HG03039 (cell line): ENCODE measurements at regions not wholly inside any gene's neighbourhood (a gene's known extent, or its start where the extent isn't known, plus 50 kb on each side); places are given as distances from the start of the nearest gene placed in this dataset.
"Not testable (repeated sequence)": the region's sequence is repeated elsewhere in the genome, so short reads cannot be mapped to it uniquely, and the experiment has no call there.

Experiments used
- ATAC-seq: cut with Tn5 transposase; IDR thresholded peaks from one replicate; pipeline ENCODE4 v1.9.1; 2021; ENCODE audit warnings: mild to moderate bottlenecking, moderate library complexity; ENCODE audit not compliant: unreplicated experiment

DNA sequence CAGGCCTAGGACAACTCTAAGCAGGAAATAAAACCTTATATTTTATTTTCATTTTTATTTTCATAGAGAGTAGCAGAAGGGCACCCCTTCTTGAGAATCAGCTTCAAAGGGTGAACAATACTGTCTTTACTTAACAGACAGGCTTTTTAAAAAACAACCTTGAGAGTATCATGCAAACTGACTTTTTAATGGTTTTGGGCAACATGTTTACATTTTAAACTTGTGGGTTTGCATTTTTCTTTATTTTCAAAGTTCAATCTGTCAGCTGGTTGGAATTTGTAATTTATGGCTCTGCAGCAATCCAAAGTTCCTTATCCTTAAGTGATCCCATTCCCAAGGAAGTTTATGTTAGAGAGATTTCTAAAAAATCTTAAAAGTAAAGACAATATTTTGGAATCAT, 392.3 kb upstream of the ADAMTS5 start:
- ATAC-seq: no peak

- ATAC-seq: no peak
These were observed 386.0 kb upstream of the ADAMTS5 start for GRCh38 chr21:27352885-27353284.

GRCh38 chr21:27346041-27346448, 379.2 kb upstream of the ADAMTS5 start:
- ATAC-seq: no peak

DNA sequence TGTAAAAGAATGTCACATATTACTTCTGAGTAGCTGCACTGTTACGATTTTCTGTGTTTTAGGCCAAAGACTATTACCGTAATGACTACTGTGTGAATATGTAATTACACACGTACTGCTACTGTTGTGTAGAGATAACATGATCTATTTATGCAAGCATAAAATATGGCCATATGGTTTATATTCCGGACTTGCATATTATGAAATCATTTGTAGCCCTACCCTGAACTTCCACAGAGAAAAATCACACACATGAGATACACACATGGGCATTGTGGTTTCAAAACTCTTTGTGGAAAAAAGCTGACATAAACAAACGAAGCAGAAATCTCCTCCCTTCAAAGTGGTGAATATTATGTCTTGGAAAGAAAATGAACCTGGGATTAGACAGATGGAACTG, 373.0 kb upstream of the ADAMTS5 start:
- no peak for ATAC-seq

GRCh38 chr21:27338007-27338406, 371.1 kb upstream of the ADAMTS5 start:
- ATAC-seq: not testable (repeated sequence)

GRCh38 chr21:27333096-27333495, 366.2 kb upstream of the ADAMTS5 start:
- no peak for ATAC-seq

- ATAC-seq: no peak
These were observed 362.5 kb upstream of the ADAMTS5 start for GRCh38 chr21:27329255-27329851.

DNA sequence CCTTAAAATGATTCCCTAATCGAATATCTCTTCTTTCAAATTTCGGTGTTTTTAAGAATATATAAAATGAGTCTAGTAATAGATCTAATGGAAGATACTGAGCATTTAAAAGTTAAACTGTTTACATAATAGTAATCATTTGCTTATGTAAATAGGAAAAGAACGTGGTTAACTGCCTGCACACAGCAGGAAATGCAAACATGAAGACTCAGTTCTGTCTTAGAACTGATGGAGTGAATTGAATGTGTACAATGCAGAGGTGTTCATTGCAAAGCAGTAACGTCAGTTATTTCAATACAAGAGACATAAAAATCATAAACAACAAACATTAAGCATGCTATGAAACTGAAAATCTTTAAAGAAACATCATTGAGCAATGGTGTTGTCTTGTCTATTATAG, 359.4 kb upstream of the ADAMTS5 start:
- ATAC-seq: no peak

GRCh38 chr21:27323331-27323730, 356.4 kb upstream of the ADAMTS5 start:
- no peak for ATAC-seq

- no peak for ATAC-seq
These were observed 354.9 kb upstream of the ADAMTS5 start for GRCh38 chr21:27321791-27322190.

DNA sequence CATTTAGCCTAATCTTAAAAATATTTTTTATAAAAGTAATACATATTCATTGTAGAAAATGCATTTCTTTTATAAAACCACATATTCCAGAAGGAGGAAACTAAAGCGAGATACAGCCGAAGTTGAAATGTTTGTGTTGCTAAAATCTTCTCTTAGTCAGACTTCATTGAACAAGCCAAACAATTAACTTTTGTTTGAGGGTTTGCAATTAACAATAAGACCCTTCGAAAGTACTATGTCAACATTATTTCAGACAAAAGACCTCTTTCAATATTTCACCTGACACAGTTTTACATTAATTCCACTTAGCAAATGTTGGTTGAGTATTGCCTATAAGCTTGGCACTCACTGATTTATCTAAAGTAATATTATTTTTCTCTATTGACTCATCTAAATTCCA, 354.0 kb upstream of the ADAMTS5 start:
- ATAC-seq: no peak

DNA sequence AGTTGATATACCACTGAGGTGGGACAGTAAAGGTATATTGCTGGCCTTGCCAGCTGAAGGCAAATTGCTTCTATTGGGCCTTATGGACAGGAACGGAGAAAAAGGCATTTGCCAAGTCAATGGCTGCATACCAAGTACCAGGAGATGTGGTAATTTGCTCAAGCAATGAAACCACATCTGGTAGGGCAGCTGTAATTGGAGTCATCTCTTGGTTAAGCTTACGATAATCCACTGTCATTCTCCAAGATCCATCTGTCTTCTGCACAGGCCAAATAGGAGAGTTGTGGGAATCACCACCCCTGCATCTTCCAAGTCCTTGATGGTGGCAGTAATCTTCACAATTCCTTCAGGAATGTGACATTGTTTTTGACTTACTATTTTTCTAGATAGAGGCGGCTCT, 350.7 kb upstream of the ADAMTS5 start:
- ATAC-seq: not testable (repeated sequence)

- ATAC-seq: no peak
These were observed 348.5 kb upstream of the ADAMTS5 start for GRCh38 chr21:27315373-27315772.

DNA sequence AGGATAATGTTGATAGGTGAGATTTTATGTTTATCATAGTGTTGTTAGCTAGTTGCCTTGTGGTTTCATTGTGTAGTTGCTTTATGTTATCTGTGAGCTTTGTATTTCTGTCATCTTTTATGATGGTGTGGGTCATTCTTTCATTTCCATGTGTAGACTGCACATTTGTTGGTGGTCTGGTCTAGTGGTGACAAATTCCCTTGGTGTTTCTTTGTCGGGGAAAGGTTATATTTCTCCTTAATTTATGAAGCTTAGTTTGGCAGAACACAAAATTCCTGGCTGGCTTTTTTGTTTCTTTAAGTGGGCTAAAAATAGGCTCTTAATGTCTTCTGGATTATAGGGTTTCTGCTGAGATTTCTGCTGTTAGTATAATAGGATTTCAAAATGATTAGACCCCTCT, 347.2 kb upstream of the ADAMTS5 start:
- ATAC-seq: no peak

- no peak for ATAC-seq
These were observed 340.2 kb upstream of the ADAMTS5 start for GRCh38 chr21:27306791-27307775.

DNA sequence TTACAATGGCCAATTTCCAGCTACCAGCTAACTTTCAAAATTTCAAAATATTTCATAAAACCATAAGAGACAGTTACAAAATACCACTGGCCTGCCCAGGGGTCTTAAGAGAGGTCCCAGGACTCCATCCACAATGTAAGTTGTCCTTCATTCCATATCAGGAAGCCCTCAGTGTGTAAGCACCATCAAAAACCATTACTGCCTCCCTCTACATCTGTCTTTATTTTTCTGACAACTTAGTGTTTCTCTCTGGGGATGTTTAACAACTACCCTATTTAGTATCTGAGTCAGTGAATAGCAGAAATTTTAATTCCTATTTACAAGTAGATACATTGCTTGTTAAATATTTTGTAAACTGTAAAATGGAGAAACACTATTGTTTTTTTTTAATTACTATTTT, 339.3 kb upstream of the ADAMTS5 start:
- ATAC-seq: no peak

GRCh38 chr21:27301220-27301619, 334.3 kb upstream of the ADAMTS5 start:
- no peak for ATAC-seq

GRCh38 chr21:27300770-27301169, 333.9 kb upstream of the ADAMTS5 start:
- ATAC-seq: no peak

GRCh38 chr21:27298465-27298864, 331.6 kb upstream of the ADAMTS5 start:
- no peak for ATAC-seq

GRCh38 chr21:27293239-27293638, 326.4 kb upstream of the ADAMTS5 start:
- no peak for ATAC-seq

- no peak for ATAC-seq
These were observed 325.9 kb upstream of the ADAMTS5 start for GRCh38 chr21:27292783-27293182.

DNA sequence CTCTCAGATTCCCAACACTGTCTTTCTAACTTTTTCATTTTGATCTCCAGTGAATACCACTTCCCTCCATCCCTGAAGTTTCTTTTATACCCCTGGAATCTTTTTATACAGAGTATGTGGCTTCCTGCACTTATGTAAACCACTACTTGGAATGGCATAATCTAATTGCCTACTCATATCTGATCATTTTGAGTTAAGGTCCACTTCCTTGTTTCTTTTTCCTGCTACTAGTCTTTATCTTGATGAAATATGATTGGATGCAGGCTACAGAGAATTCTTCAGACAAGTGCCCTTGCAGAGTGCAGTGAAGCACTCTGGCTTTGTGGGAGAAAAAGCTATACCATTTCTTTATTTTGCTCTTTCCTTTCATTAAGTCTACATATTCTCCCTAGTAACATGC, 325.3 kb upstream of the ADAMTS5 start:
- ATAC-seq: no peak
